HG02943 (cell line): ENCODE measurements at regions not wholly inside any gene's neighbourhood (a gene's known extent, or its start where the extent isn't known, plus 50 kb on each side); places are given as distances from the start of the nearest gene placed in this dataset.

Experiments
- ATAC-seq: cut with Tn5 transposase; IDR thresholded peaks from one replicate; pipeline ENCODE4 v1.9.1; 2021; ENCODE audit warnings: mild to moderate bottlenecking, low read depth, moderate library complexity; ENCODE audit not compliant: unreplicated experiment

DNA sequence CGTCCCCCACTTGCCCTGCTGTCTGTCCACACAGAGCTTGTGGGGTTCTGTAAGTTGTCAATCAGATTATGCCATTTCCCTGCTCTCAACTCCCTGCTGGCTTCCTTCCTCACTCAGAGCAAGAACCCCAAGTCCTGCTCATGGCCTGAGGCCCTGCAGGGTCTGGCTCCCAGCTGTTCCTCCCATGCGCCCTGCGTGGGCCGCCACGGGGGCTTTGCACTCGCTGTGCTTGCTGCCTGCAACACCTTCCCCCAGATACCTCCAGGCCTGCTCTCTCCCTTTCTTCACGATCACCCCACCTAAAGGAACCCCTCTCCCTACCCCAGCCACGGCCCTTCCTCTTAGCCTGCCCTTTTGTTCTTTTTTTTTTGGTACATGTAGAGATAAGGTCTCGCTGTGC lies 234.6 kb downstream of the AACS start:
- ATAC-seq: no peak

DNA sequence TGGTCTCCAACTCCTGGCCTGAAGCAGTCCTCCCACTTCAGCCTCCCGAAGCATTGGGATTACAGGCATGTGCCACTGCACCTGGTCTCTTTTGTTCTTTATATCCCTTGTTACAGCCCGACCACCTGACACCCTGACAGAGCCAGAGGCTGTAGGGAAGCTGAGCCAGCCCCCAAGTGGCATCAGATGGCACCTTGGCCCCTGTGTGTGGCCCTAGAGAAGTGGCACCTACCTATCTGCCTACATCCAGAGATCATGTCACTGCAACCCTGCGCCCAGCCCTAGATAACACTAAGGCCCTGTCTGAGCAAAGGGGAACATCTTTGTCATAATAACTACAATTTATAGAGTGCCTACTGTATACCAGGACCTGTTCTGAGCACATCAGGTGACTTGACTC lies 235.0 kb downstream of the AACS start:
- ATAC-seq: no peak

DNA sequence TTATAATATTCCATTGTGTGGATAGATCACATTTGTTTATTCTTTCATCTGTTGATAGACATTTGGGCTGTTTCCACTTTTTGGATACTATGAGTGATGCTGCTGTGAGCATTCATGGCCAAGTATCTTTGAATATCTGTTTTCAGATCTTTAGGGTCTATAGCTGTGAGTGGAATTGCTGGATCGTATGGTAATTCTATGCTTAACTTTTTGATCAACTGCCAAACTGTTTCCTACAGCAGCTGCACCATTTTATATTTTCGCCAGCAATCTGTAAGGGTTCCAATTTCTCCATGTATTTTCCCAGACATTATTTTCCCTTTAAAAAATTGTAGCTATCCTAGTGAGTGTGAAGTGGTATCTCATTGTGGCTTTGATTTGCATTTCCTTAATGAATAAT lies 238.1 kb downstream of the AACS start:
- no peak for ATAC-seq

DNA sequence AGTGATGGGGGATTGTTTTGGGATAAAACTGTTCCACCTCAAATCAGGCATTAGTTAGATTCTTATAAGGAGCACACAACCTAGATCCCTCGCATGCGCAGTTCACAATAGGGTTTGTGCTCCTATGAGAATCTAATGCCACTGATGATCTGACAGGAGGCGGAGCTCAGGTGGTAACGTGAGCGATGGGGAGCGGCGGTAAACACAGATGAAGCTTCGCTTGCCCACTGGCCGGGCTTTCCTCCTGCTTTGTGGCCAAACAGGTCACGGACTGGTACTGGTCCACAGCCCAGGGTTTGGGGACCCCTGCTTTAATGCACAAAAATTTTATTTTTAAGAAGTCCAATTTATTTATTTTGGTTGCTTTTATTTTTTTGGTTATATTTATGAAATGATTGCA lies 238.8 kb downstream of the AACS start:
- no peak for ATAC-seq

DNA sequence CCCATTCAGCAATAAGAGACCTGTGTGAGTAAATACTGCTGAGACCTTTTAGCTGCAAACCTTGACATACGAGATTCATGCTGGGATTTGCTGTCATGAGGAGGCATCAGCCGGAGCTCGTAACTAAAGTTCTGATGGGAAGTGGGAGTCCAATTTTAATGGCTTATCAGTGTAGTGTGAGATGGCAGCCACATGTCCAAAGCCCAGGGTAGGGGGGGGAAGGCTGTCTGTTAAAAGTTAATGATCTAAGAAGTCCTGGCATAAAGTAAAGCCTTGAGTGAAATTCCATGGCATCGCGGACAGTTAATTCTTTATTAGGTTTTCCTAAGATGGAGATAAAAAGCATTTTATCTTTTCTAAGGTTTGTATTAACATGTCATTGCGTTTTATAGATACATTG lies 240.0 kb downstream of the AACS start:
- ATAC-seq: no peak

DNA sequence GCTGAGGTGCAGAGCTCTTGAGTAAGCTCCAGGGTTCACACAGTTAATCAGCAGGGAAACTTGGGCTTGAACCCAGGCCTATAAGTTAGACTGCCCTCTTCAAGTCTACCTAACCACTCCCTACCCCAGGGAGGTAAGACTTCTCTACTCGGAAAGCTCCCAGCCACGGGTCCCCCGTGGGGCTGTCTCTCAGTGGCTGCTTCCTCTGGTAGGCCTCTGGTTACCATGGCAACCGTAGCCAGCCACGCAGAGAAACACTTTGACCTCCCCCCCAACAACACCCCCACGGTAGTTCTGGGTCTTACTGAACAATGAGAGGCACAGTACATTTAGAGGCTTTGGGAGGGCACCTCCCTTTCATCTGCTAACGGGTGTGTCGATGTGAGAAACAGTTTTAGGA lies 245.2 kb downstream of the AACS start:
- no peak for ATAC-seq

DNA sequence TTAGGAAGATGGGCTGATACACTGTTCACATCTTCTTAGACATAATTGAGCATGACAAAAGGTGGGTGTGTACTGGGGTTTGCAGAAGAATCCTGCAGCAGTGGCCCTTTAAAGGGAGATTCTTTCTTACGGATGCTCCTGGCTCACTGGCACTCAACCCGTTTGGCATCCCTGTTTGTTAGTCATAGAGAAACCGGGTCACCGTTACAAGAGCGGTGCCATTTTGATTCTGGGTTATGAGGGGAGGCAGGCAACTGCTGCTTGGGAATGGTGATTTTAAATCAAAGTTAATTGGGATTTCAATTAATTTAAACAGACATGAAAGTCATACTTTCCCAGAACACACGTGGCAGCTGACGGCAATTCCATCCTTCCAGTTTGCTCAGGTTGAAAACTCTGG lies 245.8 kb downstream of the AACS start:
- ATAC-seq: no peak

DNA sequence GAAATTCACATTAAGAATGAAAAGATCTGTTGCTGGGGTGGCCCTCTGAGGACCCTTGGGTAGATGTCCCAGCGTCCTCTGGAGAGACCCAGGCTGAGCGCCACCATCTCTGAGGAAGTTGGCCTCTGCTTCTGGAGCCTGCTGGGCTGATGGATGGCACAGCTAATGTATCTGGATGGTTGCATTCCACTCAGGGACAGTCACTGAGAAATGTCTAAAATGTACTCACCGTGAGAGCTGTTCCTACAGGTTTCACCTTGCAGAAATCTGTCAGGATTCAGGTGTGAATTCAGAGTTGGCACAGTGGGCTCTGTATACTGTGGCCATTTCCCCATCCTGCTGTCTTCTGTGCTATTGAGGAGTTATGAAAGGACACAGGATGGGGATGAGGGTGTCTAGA lies 247.2 kb downstream of the AACS start:
- ATAC-seq: no peak

DNA sequence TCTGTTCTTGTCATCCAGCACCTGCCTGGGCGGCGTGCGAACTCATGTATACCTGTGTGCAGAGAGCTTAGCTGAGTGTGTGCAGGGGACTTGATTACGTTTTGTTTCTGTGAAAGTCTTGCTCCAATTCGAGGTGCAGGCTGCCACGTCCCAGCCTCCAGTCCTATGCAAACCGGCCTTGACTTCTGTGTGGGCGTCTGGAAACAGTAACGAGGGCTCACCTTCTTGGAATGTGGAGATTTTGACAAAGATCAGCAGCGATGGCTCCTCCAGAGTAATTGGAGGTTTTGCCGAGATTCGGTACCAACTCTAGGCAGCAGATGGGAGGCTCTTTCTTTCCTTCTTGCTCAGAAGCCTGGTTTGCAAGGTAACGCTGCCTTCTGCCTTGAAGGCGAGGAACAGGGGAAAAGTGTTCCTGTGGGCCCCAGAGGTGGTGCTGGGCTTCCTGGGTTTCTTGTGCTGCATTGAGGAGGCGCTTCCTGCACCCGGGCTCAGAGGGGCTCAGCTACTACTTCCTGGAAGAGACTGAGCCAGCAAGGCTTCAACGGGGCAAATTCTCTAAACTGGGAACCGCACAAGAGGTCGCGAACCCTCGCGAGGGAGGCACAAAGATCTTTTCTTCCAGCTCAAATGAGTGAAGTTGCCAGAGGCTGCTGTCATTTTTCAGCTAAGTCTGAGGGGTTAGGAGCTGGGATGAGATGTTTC lies 249.0 kb downstream of the AACS start:
- no peak for ATAC-seq

DNA sequence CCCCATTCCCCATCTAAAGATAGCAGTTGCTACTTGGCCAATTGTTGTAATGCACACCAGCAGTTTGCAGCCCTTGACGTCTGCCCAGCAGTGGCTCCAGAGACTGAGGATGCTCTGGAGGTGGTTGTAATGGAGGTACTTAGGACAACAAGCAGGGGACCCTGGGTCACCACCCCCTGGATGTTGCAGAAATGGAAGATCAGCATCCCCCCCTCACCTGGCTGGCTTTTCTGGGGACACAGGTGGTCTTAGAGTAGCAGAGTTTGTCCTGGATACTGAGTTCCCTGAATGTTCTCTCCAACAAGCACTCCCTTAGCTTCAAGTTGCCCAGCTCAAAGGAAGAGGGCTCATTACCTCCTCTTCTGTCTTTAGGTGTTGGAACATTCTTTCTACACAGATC lies 250.5 kb downstream of the AACS start:
- ATAC-seq: no peak

DNA sequence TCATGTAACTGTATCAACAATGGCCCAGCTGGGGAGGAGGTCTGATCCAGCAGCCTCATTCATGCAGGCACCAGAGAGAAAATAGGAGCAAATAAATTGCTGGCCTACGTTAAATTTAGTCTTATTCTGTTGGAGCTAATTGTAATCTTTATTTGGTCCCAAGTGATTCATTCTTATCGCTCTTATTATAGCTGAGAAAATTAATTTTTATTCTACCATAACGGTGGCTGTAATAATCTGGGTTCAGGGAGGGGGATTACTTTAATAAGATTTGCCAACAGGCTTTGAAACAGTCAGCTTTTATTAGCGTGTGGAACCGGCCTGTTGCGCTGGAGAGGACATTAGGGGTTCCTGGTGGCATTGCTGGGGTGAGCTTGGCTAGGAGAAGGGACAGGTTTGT lies 254.9 kb downstream of the AACS start:
- no peak for ATAC-seq

DNA sequence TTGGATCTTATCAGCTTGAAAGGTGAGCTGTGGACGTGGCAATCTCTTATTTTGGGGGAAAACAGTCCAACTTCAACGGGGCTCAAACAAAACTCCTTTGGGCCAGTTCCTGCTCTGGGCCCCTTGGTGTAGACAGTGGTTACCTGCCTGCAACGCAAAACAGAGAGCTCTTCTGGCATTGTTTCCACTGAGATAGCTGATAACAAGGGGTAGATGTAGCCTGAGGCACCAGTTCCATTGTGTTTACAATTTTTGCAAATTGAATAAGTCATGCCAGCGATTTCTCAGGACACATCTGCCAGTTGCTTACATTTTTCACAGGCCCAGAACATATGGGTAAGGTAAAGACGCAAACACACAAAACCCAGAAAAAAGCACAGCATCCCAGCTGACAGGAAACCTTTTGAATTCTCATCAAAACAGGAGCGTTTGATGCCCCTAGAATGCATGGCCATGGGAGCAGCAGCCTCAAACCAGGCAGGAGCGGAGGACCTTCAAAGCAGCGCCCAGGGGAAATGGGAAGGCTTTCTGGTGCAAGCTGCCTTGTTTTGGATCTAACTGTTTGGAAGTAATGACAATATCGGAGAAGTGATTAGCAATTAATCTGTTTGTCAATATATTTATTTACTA lies 259.7 kb downstream of the AACS start:
- ATAC-seq: no peak

DNA sequence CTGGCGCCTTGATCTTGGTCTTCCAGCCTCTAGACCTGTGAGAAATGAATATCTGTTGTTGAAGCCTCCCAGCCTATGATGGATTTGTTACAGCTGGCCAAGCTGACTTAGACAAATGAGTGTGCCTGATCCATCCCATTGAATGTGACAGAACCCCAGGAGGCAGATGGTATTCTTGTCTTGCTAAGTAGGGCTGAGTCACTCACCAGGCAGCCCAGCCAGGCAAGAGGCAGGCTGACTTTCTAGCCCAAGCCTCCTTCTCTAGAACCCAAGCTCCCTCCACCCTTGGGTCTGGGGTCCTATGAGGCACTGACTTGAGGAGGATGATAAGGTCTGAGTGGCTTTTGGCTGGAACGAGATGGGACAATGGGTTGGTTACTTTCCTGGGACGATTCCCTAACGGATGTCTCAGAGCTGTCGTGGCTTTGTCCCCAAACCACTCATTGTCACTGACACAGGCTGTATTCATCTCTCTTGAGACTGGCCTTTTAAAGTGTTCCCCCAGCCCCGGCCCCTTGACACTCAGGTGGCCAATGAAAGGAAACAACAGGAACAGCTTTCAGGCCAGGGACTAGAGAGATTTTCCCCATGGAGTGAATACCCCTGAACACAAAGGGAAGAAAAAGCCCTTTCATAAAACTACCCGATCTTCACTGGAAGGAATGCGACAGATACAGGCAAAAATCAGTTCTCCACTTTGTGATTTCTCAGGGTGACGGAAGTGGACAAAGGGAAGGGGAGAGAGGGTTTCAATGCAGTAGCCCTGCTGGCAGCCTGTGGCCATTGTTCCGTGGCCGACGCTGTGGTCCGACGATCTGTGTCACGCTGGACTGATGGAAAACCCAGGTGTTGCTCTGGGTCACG lies 264.2 kb downstream of the AACS start:
- ATAC-seq: no peak

DNA sequence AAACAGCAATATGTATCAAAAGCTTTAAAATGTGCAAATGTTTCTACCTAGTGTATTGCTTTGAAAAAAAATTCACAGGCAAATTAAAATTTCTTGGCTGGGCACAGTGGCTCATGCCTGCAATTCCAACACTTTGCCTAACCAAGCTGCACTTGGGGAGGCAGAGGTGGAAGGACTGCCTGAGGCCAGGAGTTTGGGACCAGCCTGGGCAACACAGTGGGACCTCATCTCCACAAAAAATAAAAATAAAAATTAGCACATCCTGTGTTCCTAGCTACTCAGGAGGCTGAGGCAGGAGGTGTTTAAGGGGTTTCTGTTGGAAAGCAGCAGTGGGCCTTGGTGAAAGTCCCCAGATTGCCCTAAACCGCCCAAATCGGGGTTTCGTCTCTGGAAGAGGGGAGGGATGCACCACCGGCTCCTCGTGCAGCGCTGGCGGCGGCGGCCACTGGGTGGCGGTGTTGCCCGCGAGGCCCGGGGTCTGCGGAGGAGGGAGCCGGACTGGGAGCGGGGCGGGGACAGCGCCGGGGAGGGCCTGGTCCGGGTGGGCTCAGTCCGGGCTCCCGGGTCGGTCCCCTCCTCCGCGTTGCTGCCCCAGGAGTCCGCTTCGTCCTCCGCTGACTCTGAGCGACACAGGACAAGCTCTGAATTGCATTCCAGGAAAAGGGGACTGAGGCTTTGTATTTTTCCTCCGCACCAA lies 265.6 kb downstream of the AACS start:
- no peak for ATAC-seq

DNA sequence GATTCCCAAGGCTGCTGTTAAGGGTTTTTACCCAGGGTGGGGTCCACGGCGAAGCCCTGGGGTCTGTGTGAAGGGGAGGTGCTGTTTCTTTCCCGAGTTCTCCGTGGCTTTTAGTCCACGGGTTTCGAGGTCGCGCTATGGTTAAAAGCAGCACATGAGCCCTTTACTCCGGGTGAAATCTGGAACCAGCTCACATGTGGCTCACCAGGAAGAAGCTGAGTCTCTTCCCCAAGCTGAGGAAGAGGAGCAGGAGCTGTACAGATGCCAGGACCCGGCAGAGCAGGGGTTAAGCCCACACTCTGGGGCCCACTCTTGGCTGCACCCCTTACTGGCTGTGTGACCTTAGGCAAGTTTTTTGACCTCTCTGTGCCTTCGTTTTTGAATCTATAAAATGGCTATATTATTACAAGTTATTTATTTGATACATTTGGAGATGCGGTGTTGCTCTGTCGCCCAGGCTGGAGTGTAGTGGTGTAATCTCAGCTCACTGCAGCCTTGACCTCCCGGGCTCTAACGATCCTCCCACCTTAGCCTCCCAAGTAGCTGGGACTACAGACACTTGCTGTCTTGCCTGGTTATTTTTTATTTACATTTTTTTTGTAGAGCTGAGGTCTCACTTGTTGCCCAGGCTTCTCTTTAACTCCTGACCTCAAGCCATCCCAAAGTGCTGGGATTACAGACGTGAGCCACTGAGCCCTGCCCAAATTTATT lies 266.3 kb downstream of the AACS start:
- ATAC-seq: no peak

DNA sequence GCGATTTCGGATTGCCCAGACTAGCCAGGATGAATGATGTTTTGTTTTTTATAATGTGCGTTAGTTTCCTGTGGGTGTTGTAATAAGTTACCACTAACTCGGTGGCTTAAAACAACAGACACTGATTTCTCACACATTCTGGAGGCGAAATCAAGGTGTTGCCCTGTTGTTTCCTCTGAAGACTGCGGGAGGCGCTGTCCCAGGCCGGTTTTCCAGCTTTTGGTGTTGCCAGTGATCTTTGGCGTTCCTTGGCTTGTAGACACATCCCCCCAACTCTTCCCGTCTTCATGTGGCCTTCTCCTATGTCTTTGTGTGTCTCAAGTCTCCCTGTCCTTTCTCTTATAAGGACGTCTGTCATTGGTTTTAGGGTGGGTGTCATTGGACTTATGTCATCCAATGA lies 267.7 kb downstream of the AACS start:
- ATAC-seq: no peak

DNA sequence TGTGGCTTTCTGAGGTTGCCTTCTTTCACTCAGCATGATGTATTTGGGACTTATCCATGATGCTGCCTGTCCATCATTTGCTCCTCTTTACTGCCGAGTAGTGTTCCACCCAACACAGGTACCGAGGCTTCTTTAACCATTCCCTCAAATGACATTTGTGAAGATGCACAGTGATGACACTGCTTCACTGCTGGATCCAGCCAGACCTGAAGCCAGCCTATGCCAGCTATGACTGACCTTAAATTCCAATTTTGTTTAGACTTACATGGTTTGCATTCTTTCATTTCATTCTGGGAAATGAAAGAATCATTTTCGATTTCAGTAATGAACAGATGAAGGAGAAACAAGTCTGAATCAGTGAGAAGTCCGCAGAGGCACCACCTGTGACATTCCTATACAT lies 271.0 kb downstream of the AACS start:
- no peak for ATAC-seq

DNA sequence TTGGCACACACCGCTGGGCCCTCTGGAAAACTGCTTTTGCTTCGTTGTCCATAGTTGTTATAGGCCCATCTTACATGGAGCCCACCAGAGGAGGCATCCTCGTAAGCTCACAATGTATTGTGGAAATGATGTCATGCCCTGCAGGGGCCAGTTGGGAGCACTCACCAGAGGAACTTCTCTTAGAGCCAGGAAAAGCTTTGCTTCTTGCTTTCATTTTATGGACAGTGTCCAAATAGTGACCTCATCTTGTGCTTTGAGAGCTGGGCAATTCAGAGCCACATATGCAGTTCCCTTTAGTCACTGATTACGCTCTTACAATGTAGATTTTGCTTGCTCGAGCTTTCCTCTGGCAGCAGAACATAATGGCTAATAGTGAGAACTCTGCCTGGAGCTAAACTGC lies 275.6 kb downstream of the AACS start:
- ATAC-seq: no peak

DNA sequence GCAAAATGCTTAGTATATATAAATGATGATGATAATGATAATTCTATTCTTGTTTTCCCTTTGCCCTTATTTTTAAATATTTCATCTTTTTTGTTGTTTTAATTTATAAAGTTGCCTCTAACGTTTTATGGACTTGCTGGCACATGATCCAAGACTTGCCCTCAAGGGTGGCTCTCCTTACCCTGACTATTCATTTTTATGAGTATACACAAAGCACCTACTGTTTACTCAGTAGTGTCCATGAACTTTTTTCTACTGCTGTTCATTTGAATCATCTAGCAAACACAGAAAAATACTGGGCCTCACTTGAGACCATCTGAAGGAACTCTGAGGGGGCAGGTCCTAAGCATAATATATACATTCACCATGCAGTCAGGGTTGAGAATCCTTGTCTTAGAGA lies 276.2 kb downstream of the AACS start:
- no peak for ATAC-seq

DNA sequence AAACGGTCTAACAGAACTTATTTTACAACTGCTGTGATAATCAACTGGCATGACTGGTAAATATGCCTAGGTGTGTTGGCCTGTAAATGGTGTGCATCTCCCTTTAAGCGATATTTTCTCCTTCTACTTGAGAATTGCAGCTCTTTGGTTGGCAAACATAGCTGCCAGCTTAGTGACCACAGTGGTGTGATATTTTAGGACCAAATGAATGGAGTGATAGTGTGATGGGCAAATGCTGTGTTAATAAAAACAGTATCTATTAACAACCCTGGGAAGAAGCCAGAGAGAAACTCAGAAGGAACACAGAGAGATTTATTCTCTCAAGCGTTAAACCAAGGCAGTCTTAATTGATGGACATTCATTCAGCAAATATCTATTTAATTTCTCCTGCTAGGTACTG lies 278.4 kb downstream of the AACS start:
- ATAC-seq: no peak

DNA sequence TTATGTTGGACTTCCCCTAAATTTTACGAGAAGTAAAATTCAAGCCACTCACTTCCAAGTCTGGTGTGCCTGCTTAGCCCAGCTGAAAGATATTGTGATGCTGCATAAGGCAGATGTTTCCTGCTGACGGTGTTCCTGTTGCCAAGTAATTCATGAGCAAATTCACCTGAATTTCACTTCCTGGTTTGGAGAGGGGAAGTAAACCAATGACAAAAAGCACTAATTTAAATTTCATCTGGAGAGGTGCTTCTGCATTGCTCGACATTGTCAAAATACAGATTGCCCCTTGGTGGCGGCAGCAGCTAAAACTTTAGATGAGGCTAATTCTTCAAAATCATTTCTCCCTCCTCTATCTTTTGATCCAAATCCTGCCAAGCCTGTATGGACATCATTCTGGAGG lies 281.1 kb downstream of the AACS start:
- ATAC-seq: no peak
